Muscle layer of colon (tissue), 2 donors: ENCODE measurements at regions not wholly inside any gene's neighbourhood (a gene's known extent, or its start where the extent isn't known, plus 50 kb on each side); places are given as distances from the start of the nearest gene placed in this dataset.

Experiments
- H3K27ac ChIP-seq: one replicate; pipeline ENCODE4 v1.7.0; 2013; ENCODE audit warnings: low read depth, mild to moderate bottlenecking, low read length, moderate library complexity
- H3K27me3 ChIP-seq, 2 donors: one replicate each; pipeline ENCODE4 v1.7.0; 2013; ENCODE audit warnings: low read length in 2 of 2, mild to moderate bottlenecking in 2 of 2; ENCODE audit not compliant: insufficient read depth in 2 of 2, control insufficient read depth in 1 of 2
- H3K36me3 ChIP-seq: one replicate; pipeline ENCODE4 v1.7.0; 2013; ENCODE audit warnings: mild to moderate bottlenecking, low read length; ENCODE audit not compliant: insufficient read depth
- H3K4me1 ChIP-seq: one replicate; pipeline ENCODE4 v1.7.0; 2013; ENCODE audit warnings: mild to moderate bottlenecking, low read length; ENCODE audit not compliant: insufficient read depth
- H3K4me3 ChIP-seq, 2 donors: one replicate each; pipeline ENCODE4 v1.7.0; 2013; ENCODE audit warnings: low read length in 2 of 2, low read depth in 1 of 2, mild to moderate bottlenecking in 1 of 2, moderate library complexity in 1 of 2
- H3K9ac ChIP-seq: one replicate; pipeline ENCODE4 v1.7.0; 2013; ENCODE audit warnings: low read length
- H3K9me3 ChIP-seq: one replicate; pipeline ENCODE4 v1.7.0; 2013; ENCODE audit warnings: mild to moderate bottlenecking, low read length
- donor health status: abdominal sarcoma.
- donor health status: Adenocarcinoma of cecum.

GRCh38 chr7:1293950-1294411, 61.3 kb downstream of the UNCX start:
- Histone ChIP-seq H3K4me1 (no peaks in the 10 kb centered on the region), H3K27me3 (peaks cover 14 to 66% of the 10 kb centered on the region in 2 donors), H3K36me3 (no peaks in the 10 kb centered on the region), H3K27ac (no peak overlapping the region), H3K9ac (no peak overlapping the region), H3K4me3 (no peak overlapping the region), H3K9me3 (no peaks in the 10 kb centered on the region)

- no peaks in the 10 kb centered on the region for H3K9me3 ChIP-seq
- no peak overlapping the region for H3K4me3 ChIP-seq
- no peak overlapping the region for H3K27ac ChIP-seq
- H3K4me1 ChIP-seq = no peaks in the 10 kb centered on the region
- H3K27me3 ChIP-seq = peaks cover 14 to 62% of the 10 kb centered on the region in 2 donors
- H3K9ac ChIP-seq = no peak overlapping the region
- H3K36me3 ChIP-seq = no peaks in the 10 kb centered on the region
These were observed 63.2 kb downstream of the UNCX start for GRCh38 chr7:1295776-1296355.

GRCh38 chr7:1296356-1296981, 63.8 kb downstream of the UNCX start:
- Histone ChIP-seq H3K4me3 (no peak overlapping the region), H3K27me3 (peaks cover 14 to 62% of the 10 kb centered on the region in 2 donors), H3K27ac (no peak overlapping the region), H3K9me3 (no peaks in the 10 kb centered on the region), H3K4me1 (no peaks in the 10 kb centered on the region), H3K36me3 (no peaks in the 10 kb centered on the region), H3K9ac (no peak overlapping the region)

GRCh38 chr7:1297017-1297960, 64.6 kb downstream of the UNCX start:
- Histone ChIP-seq H3K27ac (no peak overlapping the region), H3K27me3 (peaks cover 14 to 58% of the 10 kb centered on the region in 2 donors), H3K36me3 (no peaks in the 10 kb centered on the region), H3K4me3 (no peak overlapping the region), H3K9ac (no peak overlapping the region), H3K9me3 (no peaks in the 10 kb centered on the region), H3K4me1 (no peaks in the 10 kb centered on the region)

- H3K4me3 ChIP-seq = no peak overlapping the region
- no peak overlapping the region for H3K9ac ChIP-seq
- peaks cover 14 to 48% of the 10 kb centered on the region in 2 donors for H3K27me3 ChIP-seq
- no peak overlapping the region for H3K27ac ChIP-seq
- no peaks in the 10 kb centered on the region for H3K9me3 ChIP-seq
- H3K4me1 ChIP-seq = no peaks in the 10 kb centered on the region
- H3K36me3 ChIP-seq = no peaks in the 10 kb centered on the region
These were observed 65.6 kb downstream of the UNCX start for GRCh38 chr7:1298051-1298930.

- Histone ChIP-seq H3K4me3 (no peak overlapping the region), H3K9ac (no peak overlapping the region), H3K27me3 (peaks cover 14 to 42% of the 10 kb centered on the region in 2 donors), H3K9me3 (no peaks in the 10 kb centered on the region), H3K36me3 (no peaks in the 10 kb centered on the region), H3K4me1 (no peaks in the 10 kb centered on the region), H3K27ac (no peak overlapping the region)
These were observed 66.5 kb downstream of the UNCX start for GRCh38 chr7:1298931-1299885.

- Histone ChIP-seq H3K9ac (no peak overlapping the region), H3K36me3 (no peaks in the 10 kb centered on the region), H3K9me3 (no peaks in the 10 kb centered on the region), H3K4me1 (no peaks in the 10 kb centered on the region), H3K27me3 (peaks cover 14 to 39% of the 10 kb centered on the region in 2 donors), H3K4me3 (no peak overlapping the region), H3K27ac (no peak overlapping the region)
These were observed 67.5 kb downstream of the UNCX start for GRCh38 chr7:1300206-1300605.

- no peaks in the 10 kb centered on the region for H3K36me3 ChIP-seq
- H3K9ac ChIP-seq = no peak overlapping the region
- no peaks in the 10 kb centered on the region for H3K9me3 ChIP-seq
- H3K27ac ChIP-seq = no peak overlapping the region
- H3K4me1 ChIP-seq = no peaks in the 10 kb centered on the region
- H3K4me3 ChIP-seq = no peak overlapping the region
- H3K27me3 ChIP-seq = peaks cover 14 to 37% of the 10 kb centered on the region in 2 donors
These were observed 68.0 kb downstream of the UNCX start for GRCh38 chr7:1300636-1301035.

- Histone ChIP-seq H3K36me3 (no peaks in the 10 kb centered on the region), H3K9me3 (no peaks in the 10 kb centered on the region), H3K27ac (no peak overlapping the region), H3K9ac (no peak overlapping the region), H3K27me3 (peaks cover 12 to 31% of the 10 kb centered on the region in 2 donors), H3K4me1 (no peaks in the 10 kb centered on the region), H3K4me3 (no peak overlapping the region)
These were observed 68.6 kb downstream of the UNCX start for GRCh38 chr7:1301054-1301881.
